Suprapubic skin (tissue), 4 donors: ENCODE measurements at regions not wholly inside any gene's neighbourhood (a gene's known extent, or its start where the extent isn't known, plus 50 kb on each side); places are given as distances from the start of the nearest gene placed in this dataset.

Experiments
- CTCF ChIP-seq, 2 donors: fragments of 200-600 bp in 1 of 2; fragments of 450-650 bp in 1 of 2; sonication (generic) in 1 of 2; IDR thresholded peaks; one replicate each; pipeline ENCODE4 v1.5.1; 2016 to 2019; ENCODE audit warnings: antibody characterized with exemption in 2 of 2, mild to moderate bottlenecking in 1 of 2, moderate library complexity in 1 of 2
- EP300 ChIP-seq: sonication (generic); formaldehyde crosslinking; IDR thresholded peaks from one replicate; pipeline ENCODE4 v1.6.1; 2017; ENCODE audit warnings: antibody characterized with exemption
- POLR2A ChIP-seq, 2 donors: fragments of 450-650 bp; IDR thresholded peaks; one replicate each; pipeline ENCODE4 v1.6.1; 2017; ENCODE audit warnings: antibody characterized with exemption in 2 of 2, mild to moderate bottlenecking in 2 of 2, moderate library complexity in 2 of 2
- POLR2AphosphoS5 ChIP-seq, 3 donors: sonication (generic); formaldehyde crosslinking; IDR thresholded peaks; one replicate each; pipeline ENCODE4 v1.6.1; 2017; ENCODE audit warnings: antibody characterized with exemption in 3 of 3

GRCh38 chr7:25798344-25798743 is 353.7 kb upstream of the NFE2L3 start:
- TF ChIP-seq CTCF (IDR thresholded peaks at IDR 0.05): no peak
- TF ChIP-seq POLR2AphosphoS5 (IDR thresholded peaks at IDR 0.05): no peak
- no peak for TF ChIP-seq POLR2A (IDR thresholded peaks at IDR 0.05)
- TF ChIP-seq EP300: no peak
